Smooth muscle cell (in vitro differentiated cells): ENCODE measurements at regions not wholly inside any gene's neighbourhood (a gene's known extent, or its start where the extent isn't known, plus 50 kb on each side); places are given as distances from the start of the nearest gene placed in this dataset.

Source experiments
- DNase-seq: peaks from one replicate; lab custom pipeline; 2025; ENCODE audit not compliant: unreplicated experiment; lab: John Stamatoyannopoulos, UW
- H2AFZ ChIP-seq: fragments of 200-600 bp; sonication (generic); 2 replicates; pipeline ENCODE4 v1.6.0; 2016; ENCODE audit warnings: antibody characterized with exemption, low read depth, mild to moderate bottlenecking
- H3F3A ChIP-seq: fragments of 200-600 bp; sonication (generic); 2 replicates; pipeline ENCODE4 v1.6.0; 2017; ENCODE audit warnings: antibody characterized with exemption, low read depth
- H3K27ac ChIP-seq: fragments of 200-600 bp; sonication (generic); 2 replicates; pipeline ENCODE4 v1.5.1; 2016; ENCODE audit warnings: low read depth, mild to moderate bottlenecking
- H3K27me3 ChIP-seq: fragments of 200-600 bp; sonication (generic); 2 replicates; pipeline ENCODE4 v1.6.1; 2016; ENCODE audit warnings: low read depth, mild to moderate bottlenecking
- H3K36me3 ChIP-seq: fragments of 200-600 bp; sonication (generic); 2 replicates; pipeline ENCODE4 v1.5.1; 2016; ENCODE audit warnings: low read depth
- H3K4me1 ChIP-seq: fragments of 200-600 bp; sonication (generic); 2 replicates; pipeline ENCODE4 v1.5.1; 2016; ENCODE audit warnings: low read depth
- H3K4me2 ChIP-seq: fragments of 200-600 bp; sonication (generic); 2 replicates; pipeline ENCODE4 v1.6.0; 2016; ENCODE audit warnings: mild to moderate bottlenecking
- H3K4me3 ChIP-seq: fragments of 200-600 bp; sonication (generic); 2 replicates; pipeline ENCODE4 v1.5.1; 2016; ENCODE audit warnings: mild to moderate bottlenecking
- H3K79me2 ChIP-seq: fragments of 200-600 bp; sonication (generic); 2 replicates; pipeline ENCODE4 v1.6.0; 2016; ENCODE audit warnings: low read depth, mild to moderate bottlenecking
- H3K9ac ChIP-seq: fragments of 200-600 bp; sonication (generic); 2 replicates; pipeline ENCODE4 v1.6.0; 2016; ENCODE audit warnings: low read depth
- H3K9me3 ChIP-seq: fragments of 200-600 bp; sonication (generic); replicated peaks from 2 replicates; pipeline ENCODE4 v1.5.1; 2016; ENCODE audit warnings: low read depth
- H4K20me1 ChIP-seq: fragments of 200-600 bp; sonication (generic); 2 replicates; pipeline ENCODE4 v1.6.0; 2016; ENCODE audit warnings: low read depth
- WGBS: methylation state at CpG from one replicate; pipeline ENCODE4 v1.1.7; 2016; ENCODE audit warnings: low lambda C conversion rate; 5-methylcytosine and 5-hydroxymethylcytosine counted together
- TF ChIP-seq, protein P1 (sequence below): fragments of 200-600 bp; sonication (generic); IDR thresholded peaks from 2 replicates; pipeline ENCODE4 v1.5.1; 2017; ENCODE audit warnings: borderline replicate concordance, mild to moderate bottlenecking, antibody characterized with exemption; ENCODE audit not compliant: insufficient read depth, poor library complexity, severe bottlenecking

GRCh38 chr17:62907961-62908360, 58.1 kb upstream of the TANC2 start:
- H2AFZ ChIP-seq = no peak overlapping the region
- 89% methylated on average over 4 of the region's 4 CpGs for WGBS
- TF ChIP-seq, protein P1, sequence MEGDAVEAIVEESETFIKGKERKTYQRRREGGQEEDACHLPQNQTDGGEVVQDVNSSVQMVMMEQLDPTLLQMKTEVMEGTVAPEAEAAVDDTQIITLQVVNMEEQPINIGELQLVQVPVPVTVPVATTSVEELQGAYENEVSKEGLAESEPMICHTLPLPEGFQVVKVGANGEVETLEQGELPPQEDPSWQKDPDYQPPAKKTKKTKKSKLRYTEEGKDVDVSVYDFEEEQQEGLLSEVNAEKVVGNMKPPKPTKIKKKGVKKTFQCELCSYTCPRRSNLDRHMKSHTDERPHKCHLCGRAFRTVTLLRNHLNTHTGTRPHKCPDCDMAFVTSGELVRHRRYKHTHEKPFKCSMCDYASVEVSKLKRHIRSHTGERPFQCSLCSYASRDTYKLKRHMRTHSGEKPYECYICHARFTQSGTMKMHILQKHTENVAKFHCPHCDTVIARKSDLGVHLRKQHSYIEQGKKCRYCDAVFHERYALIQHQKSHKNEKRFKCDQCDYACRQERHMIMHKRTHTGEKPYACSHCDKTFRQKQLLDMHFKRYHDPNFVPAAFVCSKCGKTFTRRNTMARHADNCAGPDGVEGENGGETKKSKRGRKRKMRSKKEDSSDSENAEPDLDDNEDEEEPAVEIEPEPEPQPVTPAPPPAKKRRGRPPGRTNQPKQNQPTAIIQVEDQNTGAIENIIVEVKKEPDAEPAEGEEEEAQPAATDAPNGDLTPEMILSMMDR = no peak
- no peaks in the 10 kb centered on the region for H3K4me1 ChIP-seq
- DNase-seq = no peak
- H3K4me3 ChIP-seq = no peak overlapping the region
- no peak overlapping the region for H3K27ac ChIP-seq
- H3K27me3 ChIP-seq = no peaks in the 10 kb centered on the region
- no peaks in the 10 kb centered on the region for H3K79me2 ChIP-seq
- no peak overlapping the region for H3K9ac ChIP-seq
- H3K9me3 ChIP-seq = no peaks in the 10 kb centered on the region
- no peaks in the 10 kb centered on the region for H3K36me3 ChIP-seq
- no peaks in the 10 kb centered on the region for H4K20me1 ChIP-seq
- H3F3A ChIP-seq = no peaks in the 10 kb centered on the region
- H3K4me2 ChIP-seq = no peak overlapping the region

DNA sequence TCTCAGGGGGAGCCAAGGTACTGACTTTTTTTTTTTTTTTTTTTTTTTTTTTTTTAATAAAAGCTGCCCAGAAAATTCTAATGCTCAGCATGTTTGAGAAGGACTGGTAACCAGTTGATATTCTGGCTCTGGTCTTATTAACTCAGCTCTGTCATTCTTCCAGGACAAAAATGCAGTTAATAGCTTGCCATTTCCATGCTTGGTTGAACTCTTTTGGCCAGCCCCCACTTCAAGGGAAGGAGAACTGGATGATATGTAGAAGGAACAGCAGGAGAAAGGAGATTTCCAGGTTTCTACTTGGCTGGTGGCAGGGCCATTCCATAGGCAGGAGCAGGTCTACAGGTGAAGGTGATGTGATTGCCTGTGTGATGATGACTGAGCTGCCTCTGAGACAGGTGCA, 59.2 kb upstream of the TANC2 start:
- Histone ChIP-seq H3K4me1 (no peaks in the 10 kb centered on the region), H4K20me1 (no peaks in the 10 kb centered on the region), H3K9me3 (no peaks in the 10 kb centered on the region), H3K36me3 (no peaks in the 10 kb centered on the region), H3F3A (no peaks in the 10 kb centered on the region), H3K27me3 (no peaks in the 10 kb centered on the region), H3K27ac (no peak overlapping the region), H3K79me2 (no peaks in the 10 kb centered on the region), H3K4me2 (no peak overlapping the region), H3K9ac (no peak overlapping the region), H2AFZ (no peak overlapping the region), H3K4me3 (no peak overlapping the region)
- DNase-seq = no peak
- TF ChIP-seq, protein P1 = no peak

DNA sequence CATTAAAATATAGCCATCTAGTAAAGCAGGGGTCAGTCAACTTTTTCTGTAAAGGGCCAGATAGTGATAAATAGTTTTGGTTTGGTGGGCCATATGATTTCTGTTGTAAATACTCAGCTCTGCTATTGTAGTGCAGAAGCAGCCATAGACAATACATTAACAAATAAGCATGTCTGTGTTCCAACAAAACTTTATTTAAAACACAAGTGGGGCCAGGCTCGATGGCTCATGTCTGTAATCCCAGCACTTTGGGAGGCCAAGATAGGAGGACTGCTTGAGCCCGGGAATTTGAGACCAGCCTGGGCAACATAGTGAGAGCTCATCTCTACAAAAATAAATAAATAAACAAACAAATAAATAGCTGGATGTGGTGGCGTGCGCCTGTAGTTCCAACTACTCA, 60.8 kb upstream of the TANC2 start:
- no peaks in the 10 kb centered on the region for H4K20me1 ChIP-seq
- H3K27me3 ChIP-seq = no peaks in the 10 kb centered on the region
- H3K4me1 ChIP-seq = no peaks in the 10 kb centered on the region
- H3F3A ChIP-seq = no peaks in the 10 kb centered on the region
- WGBS = 83% methylated on average over 4 of the region's 4 CpGs
- no peak overlapping the region for H2AFZ ChIP-seq
- no peaks in the 10 kb centered on the region for H3K9me3 ChIP-seq
- H3K9ac ChIP-seq = no peak overlapping the region
- H3K36me3 ChIP-seq = no peaks in the 10 kb centered on the region
- TF ChIP-seq, protein P1 = no peak
- H3K27ac ChIP-seq = no peak overlapping the region
- DNase-seq = no peak
- no peak overlapping the region for H3K4me2 ChIP-seq
- no peaks in the 10 kb centered on the region for H3K79me2 ChIP-seq
- H3K4me3 ChIP-seq = no peak overlapping the region

DNA sequence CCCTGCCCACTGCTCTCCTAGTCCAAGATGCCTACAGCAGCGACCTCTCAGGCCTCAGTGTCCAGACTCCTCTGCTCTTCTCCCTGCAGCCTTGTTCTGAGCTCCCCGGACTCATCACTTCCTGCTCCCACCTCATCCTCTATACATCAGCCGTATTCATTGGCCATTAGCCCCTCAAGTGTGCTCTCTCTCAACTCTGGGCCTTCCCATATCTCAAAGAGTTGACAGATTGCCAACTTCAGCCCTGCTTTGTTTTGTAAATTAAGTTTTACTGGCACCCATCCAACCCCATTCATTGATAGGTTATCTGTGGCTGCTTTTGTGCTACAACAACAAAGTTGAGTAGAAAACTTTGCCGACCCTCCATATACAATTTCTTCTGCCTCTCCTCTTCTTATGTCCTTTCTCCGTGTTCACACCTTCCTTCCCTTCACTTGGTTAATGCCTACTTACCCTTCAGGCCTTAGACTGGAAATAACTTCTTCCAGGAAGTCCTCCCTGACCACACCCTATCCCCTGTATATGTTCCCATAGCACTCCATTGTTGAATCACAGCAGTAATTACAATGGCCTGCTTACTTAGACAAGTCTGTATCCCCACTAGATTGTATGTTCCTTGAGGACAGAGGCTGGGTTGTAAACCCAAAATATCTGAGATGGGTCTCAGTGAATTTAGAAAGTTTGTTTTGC, 63.4 kb upstream of the TANC2 start:
- H3K9me3 ChIP-seq = no peaks in the 10 kb centered on the region
- no peak overlapping the region for H3K4me2 ChIP-seq
- no peak for DNase-seq
- no peak overlapping the region for H3K27ac ChIP-seq
- WGBS = 79% methylated on average over 5 of the region's 5 CpGs
- TF ChIP-seq, protein P1 = no peak
- no peak overlapping the region for H3K9ac ChIP-seq
- H3K27me3 ChIP-seq = no peaks in the 10 kb centered on the region
- H3K4me3 ChIP-seq = no peak overlapping the region
- no peaks in the 10 kb centered on the region for H3F3A ChIP-seq
- H2AFZ ChIP-seq = no peak overlapping the region
- no peaks in the 10 kb centered on the region for H3K4me1 ChIP-seq
- H4K20me1 ChIP-seq = no peaks in the 10 kb centered on the region
- no peaks in the 10 kb centered on the region for H3K36me3 ChIP-seq
- H3K79me2 ChIP-seq = no peaks in the 10 kb centered on the region
